Vagina (tissue), 2 donors: ENCODE measurements at regions not wholly inside any gene's neighbourhood (a gene's known extent, or its start where the extent isn't known, plus 50 kb on each side); places are given as distances from the start of the nearest gene placed in this dataset.

ENCODE experiments used
- DNase-seq, 2 donors: peaks; one replicate each; pipeline ENCODE4 v3.0.0-alpha.2; 2017; ENCODE audit errors: extremely low spot score in 2 of 2
- H3K27ac ChIP-seq: fragments of 200-600 bp; sonication (generic); one replicate; pipeline ENCODE4 v1.5.1; 2019
- H3K27me3 ChIP-seq: fragments of 200-600 bp; sonication (generic); one replicate; pipeline ENCODE4 v1.5.1; 2019
- H3K36me3 ChIP-seq, 2 donors: fragments of 200-600 bp; sonication (generic); one replicate each; pipeline ENCODE4 v1.5.1; 2017 to 2019
- H3K4me1 ChIP-seq: fragments of 200-600 bp; sonication (generic); one replicate; pipeline ENCODE4 v1.5.1; 2019
- H3K4me3 ChIP-seq, 2 donors: fragments of 200-600 bp; sonication (generic); 1 replicate in 1 of 2; 2 replicates in 1 of 2; pipeline ENCODE4 v1.5.1; 2016 to 2019
- H3K9me3 ChIP-seq: fragments of 200-600 bp; sonication (generic); one replicate; pipeline ENCODE4 v1.5.1; 2019
- POLR2A ChIP-seq, 2 donors: fragments of 450-650 bp; IDR thresholded peaks; one replicate each; pipeline ENCODE4 v1.6.1; 2017; ENCODE audit warnings: antibody characterized with exemption in 2 of 2, mild to moderate bottlenecking in 2 of 2, moderate library complexity in 2 of 2
- POLR2AphosphoS5 ChIP-seq, 2 donors: sonication (generic); formaldehyde crosslinking; IDR thresholded peaks; one replicate each; pipeline ENCODE4 v1.9.0; 2017; ENCODE audit warnings: antibody characterized with exemption in 2 of 2, mild to moderate bottlenecking in 2 of 2, low read depth in 1 of 2; ENCODE audit not compliant: insufficient read depth in 1 of 2
- intact Hi-C: fragments of 100-400 bp; cut with DNase I; formaldehyde crosslinking; loops from one replicate; pipeline ENCODE4 v1.15.1; 2023
- TF ChIP-seq, protein P1 (sequence below), 3 experiments: fragments of 450-650 bp in 2 of 3; fragments of 200-600 bp in 1 of 3; sonication (generic) in 1 of 3; IDR thresholded peaks; one replicate each; pipeline ENCODE4 v1.5.1; 2017 to 2019; ENCODE audit warnings: antibody characterized with exemption in 3 of 3, mild to moderate bottlenecking in 2 of 3, moderate library complexity in 2 of 3

DNA sequence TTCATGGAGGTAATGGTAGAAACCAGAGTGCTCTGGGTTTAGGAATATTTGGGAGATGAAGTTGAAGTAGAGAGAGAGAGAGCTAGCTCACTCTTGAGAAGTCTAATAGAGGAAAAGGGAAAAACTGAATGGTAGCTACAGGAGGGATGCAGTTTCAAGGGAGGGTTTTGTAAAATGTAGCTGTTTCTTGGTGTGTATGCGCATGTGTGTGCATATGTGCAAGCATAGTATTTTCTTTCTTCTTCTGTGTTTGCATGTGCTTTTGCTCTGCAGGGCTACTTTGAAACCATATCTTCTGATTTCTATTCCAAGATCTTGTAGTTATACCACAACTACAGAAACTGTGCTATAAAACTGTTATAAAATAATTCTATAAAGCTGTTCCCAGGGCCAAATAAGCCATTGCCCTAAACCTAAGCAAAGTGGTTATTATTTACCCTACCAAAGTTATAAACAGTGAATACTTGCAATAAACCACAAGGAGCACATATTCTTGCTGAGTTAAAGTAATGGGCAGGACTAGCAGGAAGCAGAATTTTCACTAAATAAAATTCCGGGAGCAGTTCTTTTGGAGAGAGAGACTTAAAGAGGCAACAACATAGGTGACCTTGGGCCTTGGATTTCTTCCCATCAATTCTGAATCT lies 145.3 kb upstream of the ZNF521 start:
- TF ChIP-seq POLR2AphosphoS5 (IDR thresholded peaks at IDR 0.05; ENCODE audit: insufficient read depth in 1 of 2, low read depth in 1 of 2) (no peak), POLR2A (IDR thresholded peaks at IDR 0.05) (no peak)
- TF ChIP-seq, protein P1, sequence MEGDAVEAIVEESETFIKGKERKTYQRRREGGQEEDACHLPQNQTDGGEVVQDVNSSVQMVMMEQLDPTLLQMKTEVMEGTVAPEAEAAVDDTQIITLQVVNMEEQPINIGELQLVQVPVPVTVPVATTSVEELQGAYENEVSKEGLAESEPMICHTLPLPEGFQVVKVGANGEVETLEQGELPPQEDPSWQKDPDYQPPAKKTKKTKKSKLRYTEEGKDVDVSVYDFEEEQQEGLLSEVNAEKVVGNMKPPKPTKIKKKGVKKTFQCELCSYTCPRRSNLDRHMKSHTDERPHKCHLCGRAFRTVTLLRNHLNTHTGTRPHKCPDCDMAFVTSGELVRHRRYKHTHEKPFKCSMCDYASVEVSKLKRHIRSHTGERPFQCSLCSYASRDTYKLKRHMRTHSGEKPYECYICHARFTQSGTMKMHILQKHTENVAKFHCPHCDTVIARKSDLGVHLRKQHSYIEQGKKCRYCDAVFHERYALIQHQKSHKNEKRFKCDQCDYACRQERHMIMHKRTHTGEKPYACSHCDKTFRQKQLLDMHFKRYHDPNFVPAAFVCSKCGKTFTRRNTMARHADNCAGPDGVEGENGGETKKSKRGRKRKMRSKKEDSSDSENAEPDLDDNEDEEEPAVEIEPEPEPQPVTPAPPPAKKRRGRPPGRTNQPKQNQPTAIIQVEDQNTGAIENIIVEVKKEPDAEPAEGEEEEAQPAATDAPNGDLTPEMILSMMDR (IDR thresholded peaks at IDR 0.05), result no peak
- H3K4me1 ChIP-seq, result no peaks in the 10 kb centered on the region
- intact Hi-C loops, result no loop called here
- no peak for DNase-seq
- no peaks in the 10 kb centered on the region for H3K36me3 ChIP-seq
- no peaks in the 10 kb centered on the region for H3K9me3 ChIP-seq
- H3K27me3 ChIP-seq, result no peaks in the 10 kb centered on the region
- no peak overlapping the region for H3K4me3 ChIP-seq
- H3K27ac ChIP-seq, result no peak overlapping the region

DNA sequence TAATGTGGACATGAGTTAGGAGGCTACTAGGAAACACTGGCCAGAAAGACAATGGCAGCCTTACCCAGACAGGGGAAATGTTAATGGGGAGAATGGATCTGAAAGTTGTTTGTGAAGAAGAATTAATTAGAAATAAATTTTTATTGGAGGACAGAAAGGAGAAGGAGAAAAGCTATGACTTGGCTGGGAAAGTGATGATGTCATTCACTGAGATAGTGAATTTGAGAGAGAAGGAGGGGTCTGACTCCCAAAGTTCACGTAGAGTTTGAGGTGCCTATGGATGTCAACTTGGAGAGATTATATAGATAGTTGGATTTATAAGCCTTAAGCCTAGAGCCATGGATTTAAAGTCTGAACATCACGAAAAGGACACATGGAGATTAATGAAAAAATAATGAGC lies 144.6 kb upstream of the ZNF521 start:
- no peaks in the 10 kb centered on the region for H3K9me3 ChIP-seq
- H3K27me3 ChIP-seq, result no peaks in the 10 kb centered on the region
- intact Hi-C loops, result no loop called here
- no peaks in the 10 kb centered on the region for H3K4me1 ChIP-seq
- no peak for TF ChIP-seq POLR2A (IDR thresholded peaks at IDR 0.05)
- no peak overlapping the region for H3K27ac ChIP-seq
- no peaks in the 10 kb centered on the region for H3K36me3 ChIP-seq
- no peak for DNase-seq
- H3K4me3 ChIP-seq, result no peak overlapping the region

DNA sequence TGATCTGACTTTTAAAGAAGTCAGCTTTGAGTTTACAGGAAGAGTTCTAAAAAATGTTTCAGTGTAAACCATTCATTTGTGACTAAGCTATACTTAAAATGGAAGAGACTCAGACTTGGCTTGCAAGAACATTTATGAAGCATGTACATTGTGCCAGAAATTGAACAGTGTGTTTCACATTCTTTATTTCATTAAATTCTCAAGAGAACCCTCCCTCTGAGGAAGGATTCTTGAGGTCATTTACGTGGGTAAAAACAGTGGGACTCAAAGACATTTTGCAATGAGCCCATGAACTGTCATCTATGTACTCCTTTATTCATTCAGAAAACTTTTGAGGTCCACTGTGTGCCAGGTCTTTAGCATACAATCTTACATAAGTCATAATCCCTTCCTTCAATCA lies 143.6 kb upstream of the ZNF521 start:
- Histone ChIP-seq H3K36me3 (no peaks in the 10 kb centered on the region), H3K27me3 (no peaks in the 10 kb centered on the region), H3K4me3 (no peak overlapping the region), H3K4me1 (no peaks in the 10 kb centered on the region), H3K9me3 (no peaks in the 10 kb centered on the region), H3K27ac (no peak overlapping the region)
- no peak for TF ChIP-seq POLR2AphosphoS5 (IDR thresholded peaks at IDR 0.05; ENCODE audit: insufficient read depth in 1 of 2, low read depth in 1 of 2)
- TF ChIP-seq, protein P1 (IDR thresholded peaks at IDR 0.05), result no peak
- TF ChIP-seq POLR2A (IDR thresholded peaks at IDR 0.05), result no peak
- DNase-seq, result no peak
- intact Hi-C loops, result no loop called here

DNA sequence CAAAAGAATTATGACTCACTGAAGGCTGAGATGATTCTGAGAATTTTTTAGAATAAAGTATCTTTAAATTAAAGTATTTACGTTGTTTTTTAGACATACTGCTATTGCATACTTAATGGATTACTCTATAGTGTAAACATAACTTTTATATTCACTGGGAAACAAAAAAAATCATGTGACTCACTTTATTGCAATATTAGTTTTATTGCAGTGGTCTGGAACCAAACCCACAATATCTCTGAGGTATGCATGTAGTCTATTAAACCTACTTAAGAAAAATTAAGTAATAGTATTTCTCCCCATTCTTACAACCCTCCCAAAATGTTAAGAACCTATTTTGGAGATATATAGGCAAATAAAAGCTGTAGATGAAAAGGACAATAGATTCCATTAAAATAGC lies 142.9 kb upstream of the ZNF521 start:
- Histone ChIP-seq H3K36me3 (no peaks in the 10 kb centered on the region), H3K27me3 (no peaks in the 10 kb centered on the region), H3K27ac (no peak overlapping the region), H3K4me3 (no peak overlapping the region), H3K9me3 (no peaks in the 10 kb centered on the region), H3K4me1 (no peaks in the 10 kb centered on the region)
- DNase-seq, result no peak
- TF ChIP-seq, protein P1 (IDR thresholded peaks at IDR 0.05), result no peak
- TF ChIP-seq POLR2A (IDR thresholded peaks at IDR 0.05) (no peak), POLR2AphosphoS5 (IDR thresholded peaks at IDR 0.05; ENCODE audit: insufficient read depth in 1 of 2, low read depth in 1 of 2) (no peak)
- intact Hi-C loops, result no loop called here

DNA sequence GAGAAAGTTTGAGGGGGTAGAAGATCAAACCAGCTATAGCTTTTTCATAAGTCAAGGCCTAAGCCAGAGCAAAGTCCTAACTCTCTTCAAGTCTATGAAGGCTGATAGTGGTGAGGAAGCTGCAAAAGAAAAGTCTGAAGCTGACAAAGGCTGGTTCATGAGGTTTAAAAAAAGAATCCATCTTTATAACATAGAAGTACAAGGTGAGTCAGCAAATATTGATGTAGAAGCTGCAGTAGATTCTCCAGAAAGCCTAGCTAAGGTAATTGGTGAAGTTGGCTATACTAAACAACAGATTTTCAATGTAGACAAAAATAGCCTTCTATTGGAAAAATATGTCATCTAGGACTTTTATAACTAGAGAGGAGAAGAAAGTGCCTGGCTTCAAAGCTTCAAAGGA lies 141.4 kb upstream of the ZNF521 start:
- no peak overlapping the region for H3K27ac ChIP-seq
- TF ChIP-seq, protein P1 (IDR thresholded peaks at IDR 0.05), result no peak
- TF ChIP-seq POLR2A (IDR thresholded peaks at IDR 0.05) (no peak), POLR2AphosphoS5 (IDR thresholded peaks at IDR 0.05; ENCODE audit: insufficient read depth in 1 of 2, low read depth in 1 of 2) (no peak)
- H3K4me1 ChIP-seq, result no peaks in the 10 kb centered on the region
- no peaks in the 10 kb centered on the region for H3K36me3 ChIP-seq
- intact Hi-C loops, result no loop called here
- no peak for DNase-seq
- H3K4me3 ChIP-seq, result no peak overlapping the region
- H3K9me3 ChIP-seq, result no peaks in the 10 kb centered on the region
- H3K27me3 ChIP-seq, result no peaks in the 10 kb centered on the region
